OCI-LY7 (cell line): ENCODE measurements at regions not wholly inside any gene's neighbourhood (a gene's known extent, or its start where the extent isn't known, plus 50 kb on each side); places are given as distances from the start of the nearest gene placed in this dataset.

Experiments used
- EZH2phosphoT487 ChIP-seq: fragments of 200-600 bp; sonication (generic); IDR thresholded peaks from 2 replicates; pipeline ENCODE4 v1.6.1; 2018; ENCODE audit warnings: low read depth, borderline replicate concordance, mild to moderate bottlenecking, mixed run types, antibody characterized with exemption, low read length, moderate library complexity, mixed read lengths
- TF ChIP-seq, protein P1 (sequence below): fragments of 200-600 bp; sonication (generic); conservative IDR thresholded peaks from 2 replicates; pipeline ENCODE4 v1.5.1; 2014; ENCODE audit warnings: mild to moderate bottlenecking, antibody characterized with exemption, low read length, moderate library complexity, mixed read lengths

GRCh38 chr4:13261486-13262257, 222.5 kb downstream of the RAB28 start:
- TF ChIP-seq, protein P1, sequence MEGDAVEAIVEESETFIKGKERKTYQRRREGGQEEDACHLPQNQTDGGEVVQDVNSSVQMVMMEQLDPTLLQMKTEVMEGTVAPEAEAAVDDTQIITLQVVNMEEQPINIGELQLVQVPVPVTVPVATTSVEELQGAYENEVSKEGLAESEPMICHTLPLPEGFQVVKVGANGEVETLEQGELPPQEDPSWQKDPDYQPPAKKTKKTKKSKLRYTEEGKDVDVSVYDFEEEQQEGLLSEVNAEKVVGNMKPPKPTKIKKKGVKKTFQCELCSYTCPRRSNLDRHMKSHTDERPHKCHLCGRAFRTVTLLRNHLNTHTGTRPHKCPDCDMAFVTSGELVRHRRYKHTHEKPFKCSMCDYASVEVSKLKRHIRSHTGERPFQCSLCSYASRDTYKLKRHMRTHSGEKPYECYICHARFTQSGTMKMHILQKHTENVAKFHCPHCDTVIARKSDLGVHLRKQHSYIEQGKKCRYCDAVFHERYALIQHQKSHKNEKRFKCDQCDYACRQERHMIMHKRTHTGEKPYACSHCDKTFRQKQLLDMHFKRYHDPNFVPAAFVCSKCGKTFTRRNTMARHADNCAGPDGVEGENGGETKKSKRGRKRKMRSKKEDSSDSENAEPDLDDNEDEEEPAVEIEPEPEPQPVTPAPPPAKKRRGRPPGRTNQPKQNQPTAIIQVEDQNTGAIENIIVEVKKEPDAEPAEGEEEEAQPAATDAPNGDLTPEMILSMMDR: no peak
- no peak for TF ChIP-seq EZH2phosphoT487
